ENCODE measurements at regions not wholly inside any gene's neighbourhood (a gene's known extent, or its start where the extent isn't known, plus 50 kb on each side); places are given as distances from the start of the nearest gene placed in this dataset.
A peak's percentile ranks its signal among the peaks of the same experiment; 100 is the strongest.

DNA sequence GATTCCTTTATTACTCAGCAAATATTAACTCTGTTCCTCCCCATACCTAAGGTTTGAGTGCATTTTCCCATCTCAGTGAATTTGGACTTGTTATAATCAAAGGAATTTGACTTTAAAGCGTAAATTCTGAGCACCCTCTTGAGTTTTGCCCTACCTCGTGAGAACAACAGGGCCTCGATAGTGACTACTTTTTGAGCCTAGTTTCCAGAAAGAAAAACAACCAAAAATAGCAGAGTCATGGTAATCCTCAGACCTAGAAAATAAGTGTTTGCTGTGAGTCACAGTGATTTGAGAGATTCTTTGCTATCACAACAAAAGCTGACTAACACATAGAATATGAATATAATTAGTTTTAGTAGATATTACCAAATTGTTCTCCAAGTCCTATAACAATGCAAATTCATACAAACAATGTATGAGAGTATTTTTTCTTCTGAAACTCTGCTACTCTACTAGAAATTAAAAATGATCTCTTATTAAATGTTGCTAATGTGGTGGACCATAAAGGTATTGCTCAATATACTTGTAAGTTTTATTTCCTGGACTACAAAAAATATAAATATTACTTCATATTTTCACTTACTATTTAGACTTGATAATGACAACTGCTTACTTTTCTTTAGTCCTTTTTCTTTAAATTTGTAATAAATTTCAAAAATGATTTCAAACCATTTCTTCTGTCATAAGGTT, 759.7 kb downstream of the BRINP1 start:
- H3K9me3 ChIP-seq (ENCODE audit: control insufficient read depth, low read length) = peaks cover 10% of the 10 kb centered on the region
- peak overlapping the region; percentile 55 for H3K27ac Mint-ChIP-seq

DNA sequence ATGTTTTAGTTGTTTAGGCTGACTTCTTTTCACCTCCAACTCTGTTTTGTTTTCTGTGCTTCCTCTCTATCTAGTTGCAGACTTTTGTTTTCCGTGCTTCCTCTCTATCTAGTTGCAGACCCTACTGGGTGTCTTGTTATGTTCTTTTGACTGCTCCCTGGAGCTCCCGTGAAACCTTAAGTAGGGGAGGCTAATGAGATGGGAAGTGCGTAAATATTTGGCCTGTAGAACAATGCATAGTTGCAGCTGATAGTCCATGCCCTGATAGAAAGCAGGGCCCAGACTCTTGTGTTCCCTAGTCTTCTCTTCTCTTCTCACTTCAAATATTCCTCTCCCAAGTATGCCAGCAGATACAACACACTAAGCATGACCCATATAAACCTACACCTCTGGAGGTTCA, 757.0 kb downstream of the BRINP1 start:
- Histone ChIP-seq H3K27ac (ENCODE audit: low read depth, low read length) (no peak overlapping the region), H3K4me3 (ENCODE audit: low read length) (peak overlapping the region; percentile 44), H3K9me3 (ENCODE audit: control insufficient read depth, low read length) (peaks cover 10% of the 10 kb centered on the region), H3K27me3 (ENCODE audit: control insufficient read depth, insufficient read depth, low read length, poor library complexity, severe bottlenecking) (no peaks in the 10 kb centered on the region), H3K4me1 (ENCODE audit: control insufficient read depth, insufficient read depth, low read length) (peaks cover 6% of the 10 kb centered on the region), H3K36me3 (ENCODE audit: control insufficient read depth, insufficient read depth, low read length) (no peaks in the 10 kb centered on the region), H3K9ac (ENCODE audit: extremely low read depth, low read length, poor library complexity, severe bottlenecking) (no peak overlapping the region)
- H3K27me3 Mint-ChIP-seq (ENCODE audit: insufficient read depth) = no peaks in the 10 kb centered on the region
- TF ChIP-seq, protein P1, sequence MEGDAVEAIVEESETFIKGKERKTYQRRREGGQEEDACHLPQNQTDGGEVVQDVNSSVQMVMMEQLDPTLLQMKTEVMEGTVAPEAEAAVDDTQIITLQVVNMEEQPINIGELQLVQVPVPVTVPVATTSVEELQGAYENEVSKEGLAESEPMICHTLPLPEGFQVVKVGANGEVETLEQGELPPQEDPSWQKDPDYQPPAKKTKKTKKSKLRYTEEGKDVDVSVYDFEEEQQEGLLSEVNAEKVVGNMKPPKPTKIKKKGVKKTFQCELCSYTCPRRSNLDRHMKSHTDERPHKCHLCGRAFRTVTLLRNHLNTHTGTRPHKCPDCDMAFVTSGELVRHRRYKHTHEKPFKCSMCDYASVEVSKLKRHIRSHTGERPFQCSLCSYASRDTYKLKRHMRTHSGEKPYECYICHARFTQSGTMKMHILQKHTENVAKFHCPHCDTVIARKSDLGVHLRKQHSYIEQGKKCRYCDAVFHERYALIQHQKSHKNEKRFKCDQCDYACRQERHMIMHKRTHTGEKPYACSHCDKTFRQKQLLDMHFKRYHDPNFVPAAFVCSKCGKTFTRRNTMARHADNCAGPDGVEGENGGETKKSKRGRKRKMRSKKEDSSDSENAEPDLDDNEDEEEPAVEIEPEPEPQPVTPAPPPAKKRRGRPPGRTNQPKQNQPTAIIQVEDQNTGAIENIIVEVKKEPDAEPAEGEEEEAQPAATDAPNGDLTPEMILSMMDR (conservative IDR thresholded peaks at IDR 0.05) = no peak
- peaks cover 5% of the 10 kb centered on the region for H3K9me3 Mint-ChIP-seq
- peak overlapping the region; percentile 77 for H3K27ac Mint-ChIP-seq
- peak; percentile 57 for DNase-seq
- H3K36me3 Mint-ChIP-seq (ENCODE audit: low read depth) = no peaks in the 10 kb centered on the region
- peaks cover 13% of the 10 kb centered on the region for H3K4me1 Mint-ChIP-seq
- H3K4me3 Mint-ChIP-seq = no peak overlapping the region
- WGBS, 2 experiments (ENCODE audit: insufficient coverage in 1 of 2, insufficient read length in 1 of 2) = 20 to 34% methylated on average over 1 to 3 of the region's 3 CpGs

More for the DNA sequence above, 759.7 kb downstream of the BRINP1 start:
- Histone ChIP-seq H3K36me3 (ENCODE audit: control insufficient read depth, insufficient read depth, low read length) (no peaks in the 10 kb centered on the region), H3K4me1 (ENCODE audit: control insufficient read depth, insufficient read depth, low read length) (peaks cover 6% of the 10 kb centered on the region), H3K27ac (ENCODE audit: low read depth, low read length) (no peak overlapping the region), H3K4me3 (ENCODE audit: low read length) (no peak overlapping the region), H3K9ac (ENCODE audit: extremely low read depth, low read length, poor library complexity, severe bottlenecking) (no peak overlapping the region), H3K27me3 (ENCODE audit: control insufficient read depth, insufficient read depth, low read length, poor library complexity, severe bottlenecking) (no peaks in the 10 kb centered on the region)
- no peak overlapping the region for H3K4me3 Mint-ChIP-seq
- DNase-seq = no peak
- no peaks in the 10 kb centered on the region for H3K27me3 Mint-ChIP-seq (ENCODE audit: insufficient read depth)
- H3K36me3 Mint-ChIP-seq (ENCODE audit: low read depth) = no peaks in the 10 kb centered on the region
- WGBS, 2 experiments (ENCODE audit: insufficient coverage in 1 of 2, insufficient read length in 1 of 2) = 96 to 97% methylated on average over 3 of the region's 3 CpGs
- TF ChIP-seq, protein P1 (conservative IDR thresholded peaks at IDR 0.05) = no peak
- H3K4me1 Mint-ChIP-seq = peaks cover 10% of the 10 kb centered on the region
- H3K9me3 Mint-ChIP-seq = peaks cover 5% of the 10 kb centered on the region

DNA sequence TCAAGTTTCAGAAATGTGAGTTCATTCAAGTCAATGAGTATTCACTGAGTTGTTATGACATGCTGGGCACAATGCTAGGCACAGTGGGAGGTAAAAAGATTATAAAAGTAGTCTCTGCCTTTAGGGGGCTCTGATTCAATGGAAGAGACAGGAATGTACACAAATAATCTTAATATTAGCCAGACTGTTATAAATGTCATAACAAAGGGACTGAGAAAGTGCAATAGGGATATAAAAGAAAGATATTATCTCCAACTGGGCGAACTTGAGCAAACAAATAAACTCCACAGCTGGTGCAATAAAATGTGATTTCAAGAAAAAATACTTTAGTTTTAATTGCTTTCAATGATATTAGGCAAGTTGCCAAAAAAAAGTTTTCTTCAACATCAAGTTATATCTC, 755.2 kb downstream of the BRINP1 start:
- Histone ChIP-seq H3K9ac (ENCODE audit: extremely low read depth, low read length, poor library complexity, severe bottlenecking) (no peak overlapping the region), H3K27ac (ENCODE audit: low read depth, low read length) (no peak overlapping the region), H3K4me3 (ENCODE audit: low read length) (no peak overlapping the region), H3K4me1 (ENCODE audit: control insufficient read depth, insufficient read depth, low read length) (peaks cover 14% of the 10 kb centered on the region), H3K9me3 (ENCODE audit: control insufficient read depth, low read length) (peaks cover 10% of the 10 kb centered on the region), H3K27me3 (ENCODE audit: control insufficient read depth, insufficient read depth, low read length, poor library complexity, severe bottlenecking) (no peaks in the 10 kb centered on the region), H3K36me3 (ENCODE audit: control insufficient read depth, insufficient read depth, low read length) (no peaks in the 10 kb centered on the region)
- Mint-ChIP-seq H3K27ac (no peak overlapping the region), H3K4me3 (no peak overlapping the region), H3K27me3 (ENCODE audit: insufficient read depth) (no peaks in the 10 kb centered on the region), H3K9me3 (peaks cover 5% of the 10 kb centered on the region), H3K4me1 (peaks cover 27% of the 10 kb centered on the region), H3K36me3 (ENCODE audit: low read depth) (no peaks in the 10 kb centered on the region)
- 90 to 100% methylated on average over 1 of the region's 1 CpG for WGBS, 2 experiments (ENCODE audit: insufficient coverage in 1 of 2, insufficient read length in 1 of 2)
- TF ChIP-seq, protein P1 (conservative IDR thresholded peaks at IDR 0.05) = no peak
- no peak for DNase-seq

Measured in endodermal cell (in vitro differentiated cells).